NCI-H2107 (cell line): ENCODE measurements at regions not wholly inside any gene's neighbourhood (a gene's known extent, or its start where the extent isn't known, plus 50 kb on each side); places are given as distances from the start of the nearest gene placed in this dataset.

Experiments
- DNase-seq: peaks from one replicate; lab custom pipeline; 2025; lab: John Stamatoyannopoulos, UW

DNA sequence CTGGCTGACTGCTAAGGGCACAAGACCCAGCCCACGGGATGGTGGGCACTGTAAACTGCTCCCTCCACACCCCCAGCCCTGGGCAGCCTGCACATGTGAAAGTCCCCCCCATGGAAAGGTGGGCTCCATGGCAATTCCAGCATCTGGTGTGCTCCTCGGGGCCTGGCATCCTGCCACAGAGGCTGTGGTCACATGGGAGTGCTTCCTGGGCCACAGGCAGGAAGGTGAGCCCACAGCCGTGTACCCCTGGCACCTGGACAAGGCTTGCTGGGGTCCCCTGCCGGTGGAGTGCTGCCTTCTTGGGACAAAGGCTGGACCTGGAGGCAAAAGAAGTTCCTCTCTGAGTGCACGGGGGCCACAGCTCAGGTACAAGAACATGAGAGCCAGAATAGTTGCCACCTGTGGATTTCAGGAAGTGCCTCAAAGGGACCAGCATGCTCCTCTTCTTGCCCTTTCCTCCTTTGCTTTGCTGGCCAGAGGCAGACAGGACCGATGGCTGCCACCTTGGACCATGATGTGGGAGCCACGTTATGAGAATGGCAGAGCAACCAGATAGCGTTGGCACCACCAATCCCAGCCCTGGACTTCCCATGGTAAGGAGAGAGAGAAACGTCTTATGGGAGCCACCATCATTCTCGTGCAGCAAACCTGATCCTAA, 120.2 kb upstream of the MLN start:
- no peak for DNase-seq

DNA sequence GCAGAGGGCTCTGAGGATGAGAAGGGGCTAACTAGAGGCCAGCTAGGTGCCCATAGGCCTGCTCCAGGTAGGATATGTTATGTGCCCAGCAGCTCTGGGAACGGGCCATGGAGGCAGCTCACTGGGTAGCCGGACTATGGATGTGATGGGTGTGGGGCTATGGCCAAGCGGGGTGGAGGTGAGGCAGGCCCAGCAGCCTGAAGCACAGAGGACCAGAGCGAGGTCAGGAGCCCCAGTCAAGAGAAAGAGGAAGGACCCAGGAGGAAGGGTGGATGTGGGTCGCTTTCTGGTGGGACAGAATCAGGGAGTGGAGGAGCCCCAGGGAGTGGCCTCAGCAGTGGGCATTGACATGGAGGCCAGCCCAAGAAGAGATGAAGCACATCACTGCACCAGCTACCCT, 117.9 kb upstream of the MLN start:
- no peak for DNase-seq

DNA sequence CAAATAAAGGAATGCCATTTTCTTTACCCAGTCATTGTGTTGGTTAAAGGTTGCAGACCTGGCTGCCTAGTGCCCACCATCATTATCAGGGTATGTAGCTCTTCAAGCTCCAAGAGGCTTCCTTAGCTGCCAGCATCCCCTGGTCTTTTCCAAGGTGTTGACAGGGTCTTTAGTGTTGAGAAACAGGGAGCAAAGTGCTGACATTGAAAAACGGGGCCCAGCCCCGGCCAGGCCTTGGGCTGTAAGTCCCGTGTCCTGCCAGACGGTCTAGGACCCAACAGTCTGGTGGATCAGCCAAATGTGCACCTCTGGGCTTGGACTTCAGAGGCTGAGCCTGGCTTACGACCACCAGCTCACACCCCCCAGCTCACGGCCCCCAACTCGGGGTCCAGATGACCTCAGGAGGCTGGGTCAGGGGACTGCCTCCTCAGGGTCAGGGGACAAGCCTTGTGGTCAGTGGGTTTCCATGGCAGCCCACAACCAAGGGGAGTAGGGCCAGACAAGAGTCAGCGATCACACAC, 114.4 kb upstream of the MLN start:
- no peak for DNase-seq

GRCh38 chr6:33915134-33915533, 111.3 kb upstream of the MLN start:
- no peak for DNase-seq

DNA sequence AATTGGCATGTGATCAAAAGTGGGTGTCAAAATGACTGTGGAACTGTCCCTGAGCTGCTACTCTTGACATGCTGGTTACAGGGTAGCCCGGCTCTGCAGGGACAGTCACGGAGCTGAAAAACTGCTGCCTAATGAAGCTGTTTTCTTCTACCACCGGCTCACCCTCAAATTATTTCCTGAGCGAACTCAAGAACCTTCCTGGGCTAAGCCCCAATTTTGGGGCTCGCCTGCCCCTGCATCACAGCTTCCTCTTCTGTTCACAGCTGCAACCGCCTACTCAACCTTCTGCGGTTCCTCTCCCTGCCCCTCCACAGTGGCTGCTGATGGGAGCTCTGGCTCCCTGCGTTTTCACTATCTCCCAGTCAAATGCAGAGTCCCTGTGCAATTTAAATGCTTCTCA, 110.8 kb upstream of the MLN start:
- no peak for DNase-seq

- no peak for DNase-seq
These were observed 108.4 kb upstream of the MLN start for GRCh38 chr6:33912195-33912594.

DNA sequence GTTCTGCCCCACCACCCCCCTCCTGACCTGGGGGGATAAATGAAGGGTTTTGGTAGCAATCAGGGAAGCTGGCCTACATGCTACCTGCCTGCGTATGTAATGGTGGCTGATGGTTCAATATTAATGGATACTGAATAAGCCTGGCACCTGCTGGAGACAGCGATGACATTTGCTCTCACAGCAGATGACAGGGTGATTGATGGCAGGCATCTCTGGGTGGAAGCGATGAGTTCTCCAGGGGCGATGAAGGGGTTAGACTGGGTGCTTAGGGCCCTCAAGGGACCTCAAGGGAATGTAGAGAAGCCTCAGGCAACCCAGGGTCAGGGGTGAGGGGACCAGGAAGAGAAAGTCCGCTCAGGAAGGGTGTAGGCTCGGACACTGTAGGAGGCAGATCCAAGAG, 107.7 kb upstream of the MLN start:
- DNase-seq: no peak

- no peak for DNase-seq
These were observed 106.8 kb upstream of the MLN start for GRCh38 chr6:33910594-33910993.

DNA sequence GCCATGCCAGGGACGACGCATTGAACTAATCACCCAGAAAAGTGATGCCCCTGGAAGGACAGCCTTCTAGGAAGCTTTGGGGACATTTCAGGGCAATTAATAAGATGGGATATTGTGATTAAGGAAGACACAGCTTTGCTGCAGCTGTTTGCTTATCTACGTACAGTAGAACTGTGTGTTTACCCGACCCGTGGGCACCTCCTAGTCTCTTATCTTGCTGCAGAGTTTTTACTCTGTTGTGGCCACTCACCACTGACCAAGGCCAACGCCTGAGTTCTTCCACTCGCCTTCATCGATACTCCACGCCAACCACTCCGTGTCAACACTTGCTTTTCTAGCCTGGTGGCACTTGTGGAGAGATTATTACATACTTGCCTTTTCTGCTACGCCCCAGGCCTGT, 105.9 kb upstream of the MLN start:
- DNase-seq: no peak

DNA sequence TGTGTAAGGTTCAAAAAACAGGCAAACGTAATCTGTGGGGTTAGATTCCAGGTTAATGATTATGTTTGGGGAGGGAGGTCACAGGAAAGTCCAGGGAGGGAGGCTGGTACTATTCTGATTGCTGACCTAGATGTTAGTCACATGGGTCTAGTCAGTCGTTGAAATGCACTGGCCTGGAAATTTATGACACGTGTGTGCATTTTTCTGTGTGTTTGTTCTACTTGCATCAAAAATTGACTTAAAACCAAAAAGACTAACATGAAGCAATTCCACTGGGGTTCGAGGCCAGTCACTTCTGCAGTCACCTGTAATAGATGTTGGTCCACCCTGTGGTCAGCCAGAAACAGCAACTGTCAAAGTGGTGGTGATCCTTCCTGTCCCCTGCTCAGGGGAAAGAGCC, 104.2 kb upstream of the MLN start:
- no peak for DNase-seq

- no peak for DNase-seq
These were observed 103.4 kb upstream of the MLN start for GRCh38 chr6:33907227-33907626.

GRCh38 chr6:33906439-33906838, 102.6 kb upstream of the MLN start:
- DNase-seq: no peak

- DNase-seq: no peak
These were observed 101.3 kb upstream of the MLN start for GRCh38 chr6:33905071-33905609.

- no peak for DNase-seq
These were observed 100.9 kb upstream of the MLN start for GRCh38 chr6:33904747-33905065.

DNA sequence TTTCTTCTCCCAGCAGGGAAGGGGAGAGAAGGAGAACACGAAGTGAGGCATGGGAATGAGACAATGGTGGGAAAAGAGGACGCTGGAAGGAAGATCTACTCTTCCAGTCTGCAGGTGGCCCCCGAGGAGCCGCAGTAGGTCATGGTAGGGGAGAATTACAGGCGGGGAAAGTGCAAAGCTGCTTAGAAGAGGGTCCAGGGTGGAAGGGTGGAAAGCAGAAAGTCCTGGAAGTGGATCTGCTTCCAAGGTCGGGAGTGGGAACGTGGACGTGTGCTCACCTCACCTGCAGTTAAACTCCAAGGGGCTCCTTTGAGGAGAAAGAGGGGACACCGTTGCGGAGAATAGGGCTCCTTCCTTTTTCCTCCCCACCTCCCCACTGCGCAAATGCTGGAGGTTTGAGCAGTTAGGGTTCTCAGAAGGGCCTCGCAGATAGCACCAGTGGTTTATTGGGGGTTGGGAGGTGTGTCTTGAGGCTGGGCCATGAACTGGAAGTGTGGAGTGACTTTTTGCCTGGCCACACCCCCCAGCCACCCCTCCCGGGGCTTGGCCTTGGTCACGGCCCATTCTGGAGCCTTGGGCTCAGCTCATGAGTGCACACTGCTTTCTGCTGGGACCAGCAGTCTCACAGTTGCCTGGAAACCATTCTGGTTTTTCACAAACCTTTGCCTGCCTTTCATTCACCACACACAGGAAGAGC, 100.4 kb upstream of the MLN start:
- no peak for DNase-seq

GRCh38 chr6:33903579-33903978, 99.8 kb upstream of the MLN start:
- DNase-seq: no peak

DNA sequence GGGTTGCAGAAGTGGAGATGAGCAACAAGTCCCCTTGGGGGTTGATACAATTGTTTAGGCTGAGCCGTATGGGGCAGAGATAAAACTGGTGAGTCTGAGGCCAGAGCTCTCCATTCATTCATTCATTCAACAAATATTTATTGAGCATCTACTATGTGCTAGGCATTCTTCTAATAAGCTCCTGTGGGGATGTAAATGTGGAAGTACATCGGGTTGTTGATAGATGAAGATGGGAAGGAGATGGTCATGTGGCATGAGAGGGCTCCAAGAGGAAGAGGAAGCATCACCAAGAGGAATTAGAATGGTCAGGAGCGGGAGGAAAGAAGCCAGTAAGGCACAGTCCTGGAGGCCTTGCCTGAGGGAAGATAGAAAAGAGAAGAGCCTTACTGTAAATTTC, 98.7 kb upstream of the MLN start:
- no peak for DNase-seq

- DNase-seq: no peak
These were observed 98.1 kb upstream of the MLN start for GRCh38 chr6:33901822-33902456.

DNA sequence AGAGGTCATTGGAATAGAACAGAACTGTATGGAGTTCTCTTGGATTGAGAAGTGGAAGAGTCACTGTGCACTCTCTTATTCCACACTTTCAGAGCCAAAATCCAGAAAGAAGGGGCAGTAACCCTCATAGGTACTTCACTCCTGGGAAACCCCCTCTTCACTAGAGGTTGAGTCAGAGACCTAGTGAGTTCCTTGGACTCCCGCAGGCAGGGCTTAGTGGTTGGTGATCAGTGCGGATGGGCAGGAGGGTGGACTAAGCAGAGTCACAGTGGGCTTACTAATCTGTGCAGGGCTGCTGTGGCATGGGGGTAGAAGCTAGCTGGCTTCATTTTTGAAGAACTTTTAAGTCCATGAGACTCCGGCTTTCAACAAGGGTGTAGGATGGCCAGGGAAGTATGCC, 95.0 kb upstream of the MLN start:
- DNase-seq: no peak

GRCh38 chr6:33897189-33897780, 93.5 kb upstream of the MLN start:
- DNase-seq: no peak

DNA sequence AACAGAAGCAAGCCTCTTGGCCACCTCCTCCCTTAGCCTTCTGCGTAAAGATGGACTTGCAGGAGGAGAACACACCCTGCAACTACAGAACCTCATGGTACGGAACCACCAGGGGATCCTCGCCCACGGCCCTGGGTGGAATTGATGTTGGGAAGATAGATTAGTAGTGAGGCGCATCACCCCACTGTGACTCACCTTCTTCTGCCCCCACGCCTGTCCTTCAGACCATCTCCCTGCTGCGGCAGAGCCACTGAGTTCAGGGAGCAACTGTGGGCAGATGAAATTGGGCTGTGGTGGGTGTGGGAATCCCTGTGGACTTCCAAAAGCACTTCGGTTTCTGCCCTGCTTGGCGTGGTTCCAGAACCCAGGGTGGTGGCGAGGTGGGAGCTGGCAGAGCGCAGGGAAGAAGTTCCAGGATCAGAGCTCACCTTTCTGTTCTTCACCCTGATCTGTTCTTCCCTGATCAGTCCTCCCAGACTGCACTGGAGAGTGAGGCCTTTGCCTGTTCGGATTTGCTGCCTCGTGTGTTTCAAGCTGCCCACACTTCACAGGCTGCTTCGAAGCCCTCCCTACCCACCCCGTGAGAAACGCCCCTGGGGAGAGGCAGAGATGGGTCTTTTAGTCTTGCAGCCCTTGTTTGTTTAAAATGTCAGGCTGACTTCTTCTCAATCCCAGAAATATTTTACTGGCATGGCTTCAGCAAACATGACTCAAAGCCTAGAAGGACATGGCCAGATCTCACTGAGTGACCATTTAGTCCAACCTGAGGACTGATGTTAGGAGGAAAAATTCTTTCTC, 92.8 kb upstream of the MLN start:
- no peak for DNase-seq

- DNase-seq: no peak
These were observed 92.2 kb upstream of the MLN start for GRCh38 chr6:33895988-33896387.
